Endothelial cell of umbilical vein (primary cell): ENCODE measurements at regions not wholly inside any gene's neighbourhood (a gene's known extent, or its start where the extent isn't known, plus 50 kb on each side); places are given as distances from the start of the nearest gene placed in this dataset.

Experiments used
- BruUV-seq: library from RNA; stranded (reverse); fragments of 400-500 nt; replicated peaks from 2 replicates; lab custom pipeline; 2021; lab: Mats Ljungman, UMichigan
- CTCF ChIA-PET: fragments of 300-600, 350-600 bp; sonication (Branson Sonifier 250); formaldehyde crosslinking; loops from one replicate; lab custom pipeline; 2021; ENCODE audit warnings: antibody characterized with exemption, inconsistent platforms; lab: Charles Lee
- POLR2A ChIA-PET: fragments of 300-600, 350-600 bp; sonication (Branson Sonifier 250); formaldehyde crosslinking; loops from one replicate; lab custom pipeline; 2021; ENCODE audit warnings: antibody characterized with exemption, inconsistent platforms; lab: Charles Lee
- DNase-seq: peaks from one replicate; pipeline ENCODE4 v3.0.0-alpha.2; 2011; ENCODE audit warnings: low read depth, low spot score
- FAIRE-seq: peaks from 2 replicates; lab custom pipeline; 2011; peaks lifted over from hg19 to GRCh38; lab: Jason Lieb, UNC
- H2AFZ ChIP-seq: 2 replicates; pipeline ENCODE4 v1.6.0; 2012; ENCODE audit warnings: low read depth, low read length, control low read depth, inconsistent platforms
- H3K27ac ChIP-seq: 2 replicates; pipeline ENCODE4 v1.5.1; 2011; ENCODE audit warnings: low read depth, mild to moderate bottlenecking, control low read depth, low read length, moderate library complexity; ENCODE audit not compliant: insufficient read depth
- H3K27me3 ChIP-seq, 2 experiments: 2 replicates each; pipeline versions ENCODE4 v1.6.0 to v1.6.1; 2011; ENCODE audit warnings: low read length in 2 of 2, mixed read lengths in 1 of 2; ENCODE audit not compliant: control insufficient read depth in 2 of 2, insufficient read depth in 2 of 2
- H3K36me3 ChIP-seq, 2 experiments: 2 replicates in 1 of 2; 3 replicates in 1 of 2; pipeline ENCODE4 v1.5.1; 2011; ENCODE audit warnings: low read length in 2 of 2, mild to moderate bottlenecking in 1 of 2, moderate library complexity in 1 of 2; ENCODE audit not compliant: control insufficient read depth in 2 of 2, insufficient read depth in 2 of 2; ENCODE audit errors: extremely low read depth in 1 of 2
- H3K4me1 ChIP-seq: 3 replicates; pipeline ENCODE4 v1.5.1; 2011; ENCODE audit warnings: mild to moderate bottlenecking, low read length; ENCODE audit not compliant: control insufficient read depth, insufficient read depth; ENCODE audit errors: extremely low read depth
- H3K4me2 ChIP-seq: 2 replicates; pipeline ENCODE4 v1.6.1; 2011; ENCODE audit warnings: low read length, control low read depth, mixed read lengths; ENCODE audit not compliant: insufficient read depth
- H3K4me3 ChIP-seq, 3 experiments: fragments of 200-600 bp in 1 of 3; sonication (generic), shearing (Covaris generic) in 1 of 3; replicated peaks in 1 of 3; 2 replicates each; pipeline ENCODE4 v1.5.1; 2011 to 2016; ENCODE audit warnings: control low read depth in 3 of 3, low read length in 3 of 3, mild to moderate bottlenecking in 2 of 3, inconsistent platforms in 1 of 3, low read depth in 1 of 3, moderate library complexity in 1 of 3; ENCODE audit not compliant: insufficient read depth in 1 of 3
- H3K79me2 ChIP-seq: 2 replicates; pipeline ENCODE4 v1.6.0; 2012; ENCODE audit warnings: low read length, inconsistent platforms; ENCODE audit not compliant: control insufficient read depth, insufficient read depth
- H3K9ac ChIP-seq: replicated peaks from 2 replicates; pipeline ENCODE3; 2011; ENCODE audit warnings: low read length, control low read depth; ENCODE audit not compliant: insufficient read depth; ENCODE audit errors: extremely low read depth
- H3K9me1 ChIP-seq: replicated peaks from 3 replicates; pipeline ENCODE4 v1.6.0; 2011; ENCODE audit warnings: mild to moderate bottlenecking, low read length; ENCODE audit not compliant: control insufficient read depth, insufficient read depth; ENCODE audit errors: extremely low read depth
- H3K9me3 ChIP-seq: replicated peaks from 2 replicates; pipeline ENCODE4 v1.5.1; 2012; ENCODE audit warnings: low read length, inconsistent platforms; ENCODE audit not compliant: control insufficient read depth, insufficient read depth
- H4K20me1 ChIP-seq: replicated peaks from 2 replicates; pipeline ENCODE3; 2011; ENCODE audit warnings: mild to moderate bottlenecking, low read length; ENCODE audit not compliant: control insufficient read depth, insufficient read depth; ENCODE audit errors: extremely low read depth
- EZH2 ChIP-seq: IDR thresholded peaks from 2 replicates; pipeline ENCODE4 v1.6.1; 2012; ENCODE audit warnings: borderline replicate concordance, low read depth, mild to moderate bottlenecking, moderate library complexity, low read length, inconsistent platforms; ENCODE audit not compliant: severe bottlenecking
- FOS ChIP-seq: IDR thresholded peaks from 2 replicates; pipeline ENCODE4 v1.6.1; 2011; ENCODE audit warnings: mild to moderate bottlenecking, low read length, moderate library complexity, borderline replicate concordance; ENCODE audit not compliant: insufficient read depth
- GATA2 ChIP-seq: IDR thresholded peaks from 2 replicates; pipeline ENCODE4 v1.7.0; 2011; ENCODE audit warnings: low read depth, mild to moderate bottlenecking, moderate library complexity, mixed read lengths, low read length; ENCODE audit not compliant: insufficient read length, insufficient read depth
- JUN ChIP-seq: IDR thresholded peaks from 2 replicates; pipeline ENCODE4 v1.6.1; 2011; ENCODE audit warnings: borderline replicate concordance, low read depth; ENCODE audit not compliant: insufficient read length, insufficient read depth
- MAX ChIP-seq: IDR thresholded peaks from 2 replicates; pipeline ENCODE4 v1.6.1; 2011; ENCODE audit not compliant: insufficient read depth, insufficient read length
- MYC ChIP-seq: IDR thresholded peaks from one replicate; pipeline ENCODE4 v1.6.1; 2011; ENCODE audit warnings: mild to moderate bottlenecking, low read depth, low read length
- POLR2A ChIP-seq: IDR thresholded peaks from 2 replicates; pipeline ENCODE4 v1.6.1; 2012; ENCODE audit warnings: low read depth, mild to moderate bottlenecking, control low read depth, low read length
- POLR2AphosphoS5 ChIP-seq: IDR thresholded peaks from 2 replicates; pipeline ENCODE4 v1.6.1; 2012; ENCODE audit warnings: low read depth, mild to moderate bottlenecking, control low read depth, low read length, moderate library complexity; ENCODE audit not compliant: insufficient read depth
- dilution Hi-C: fragments of 300-500 bp; cut with MboI; formaldehyde crosslinking; loops from one replicate; pipeline ENCODE4 v1.15.0; 2019; ENCODE audit warnings: low sequenced_read_pairs; ENCODE audit not compliant: extremely low pct_ligation_motif_present
- intact Hi-C: fragments of 100-400 bp; cut with micrococcal nuclease; formaldehyde crosslinking; loops from one replicate; pipeline ENCODE4 v1.10.0; 2022
- TF ChIP-seq, protein P1 (sequence below), 2 donors: IDR thresholded peaks; 1 replicate in 1 of 2; 2 replicates in 1 of 2; pipeline ENCODE4 v1.5.1; 2011; ENCODE audit warnings: low read length in 2 of 2, mild to moderate bottlenecking in 2 of 2, moderate library complexity in 2 of 2, control low read depth in 1 of 2, inconsistent platforms in 1 of 2, low read depth in 1 of 2; ENCODE audit not compliant: insufficient read depth in 1 of 2; ENCODE audit errors: extremely low read depth in 1 of 2

DNA sequence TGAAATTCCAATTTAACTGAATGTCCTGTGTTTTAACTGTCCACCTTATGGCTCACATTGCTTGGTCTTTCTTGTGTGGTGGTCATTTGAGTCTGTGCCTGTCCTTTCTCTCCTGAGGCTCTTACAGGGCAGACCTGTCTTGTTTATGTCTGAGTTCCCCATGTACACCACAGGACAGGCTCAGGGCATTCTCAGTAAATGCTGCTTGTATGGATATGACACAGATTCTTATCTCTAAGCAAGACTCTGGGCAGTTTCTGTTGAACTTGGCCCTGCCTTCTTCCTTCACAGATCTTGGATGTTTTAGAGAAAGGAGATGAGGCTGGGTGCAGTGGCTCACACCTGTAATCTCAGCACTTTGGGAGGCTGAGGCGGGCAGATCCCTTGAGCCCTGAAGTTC lies 159.1 kb upstream of the CSF3R start:
- dilution Hi-C loops, result no loop called here
- CTCF ChIA-PET, result no interaction called here
- Histone ChIP-seq H3K27ac (no peak overlapping the region), H3K4me2 (no peak overlapping the region), H3K9me3 (no peaks in the 10 kb centered on the region), H2AFZ (no peak overlapping the region), H3K9ac (no peak overlapping the region), H3K4me3 (no peak overlapping the region), H3K36me3 (no peaks in the 10 kb centered on the region), H3K79me2 (no peaks in the 10 kb centered on the region), H3K27me3 (no peaks in the 10 kb centered on the region), H3K9me1 (no peaks in the 10 kb centered on the region), H3K4me1 (no peaks in the 10 kb centered on the region), H4K20me1 (no peaks in the 10 kb centered on the region)
- BruUV-seq, result no TSS peak
- no peak for TF ChIP-seq EZH2
- TF ChIP-seq GATA2, result no peak
- no peak for TF ChIP-seq POLR2A
- TF ChIP-seq POLR2AphosphoS5, result no peak
- TF ChIP-seq JUN, result no peak
- no peak for TF ChIP-seq FOS
- intact Hi-C loops, result no loop called here
- POLR2A ChIA-PET, result no interaction called here
- DNase-seq (no peak), FAIRE-seq (no peak)

DNA sequence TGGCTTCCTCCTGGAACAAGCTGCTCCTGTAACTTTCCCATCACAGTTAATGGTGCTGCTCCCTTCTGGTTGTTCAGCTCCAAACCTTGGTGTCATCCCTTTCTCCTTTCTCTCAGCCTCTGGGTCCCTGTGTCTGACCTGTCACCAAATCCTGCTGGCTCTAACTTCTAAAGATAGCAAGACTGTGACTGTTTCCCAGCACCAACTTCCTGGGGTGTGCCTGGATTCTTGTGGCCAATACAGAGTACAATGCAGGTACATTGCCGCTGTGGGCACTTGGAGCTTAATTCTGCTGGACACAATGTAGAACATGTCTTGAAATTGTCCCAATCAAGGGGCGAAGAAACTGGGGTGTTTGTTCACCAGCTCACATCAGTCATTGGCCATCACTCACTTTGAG lies 156.7 kb upstream of the CSF3R start:
- Histone ChIP-seq H3K36me3 (no peaks in the 10 kb centered on the region), H3K79me2 (no peaks in the 10 kb centered on the region), H3K4me1 (no peaks in the 10 kb centered on the region), H3K27me3 (no peaks in the 10 kb centered on the region), H2AFZ (no peak overlapping the region), H3K9me3 (no peaks in the 10 kb centered on the region), H3K9ac (no peak overlapping the region), H4K20me1 (no peaks in the 10 kb centered on the region), H3K4me2 (no peak overlapping the region), H3K9me1 (no peaks in the 10 kb centered on the region), H3K4me3 (no peak overlapping the region), H3K27ac (no peak overlapping the region)
- BruUV-seq, result no TSS peak
- DNase-seq, result no peak
- no peak for FAIRE-seq
- ChIA-PET POLR2A (no interaction called here), CTCF (interaction anchor here (1.0 to 2.5 kb wide), 4 partner anchors 10 to 795 kb away, joined by 3 to 10 read pairs (median 6); no protein-coding TSS in a partner anchor)
- intact Hi-C loops, result no loop called here
- dilution Hi-C loops, result no loop called here
- no peak for TF ChIP-seq GATA2
- TF ChIP-seq, protein P1, sequence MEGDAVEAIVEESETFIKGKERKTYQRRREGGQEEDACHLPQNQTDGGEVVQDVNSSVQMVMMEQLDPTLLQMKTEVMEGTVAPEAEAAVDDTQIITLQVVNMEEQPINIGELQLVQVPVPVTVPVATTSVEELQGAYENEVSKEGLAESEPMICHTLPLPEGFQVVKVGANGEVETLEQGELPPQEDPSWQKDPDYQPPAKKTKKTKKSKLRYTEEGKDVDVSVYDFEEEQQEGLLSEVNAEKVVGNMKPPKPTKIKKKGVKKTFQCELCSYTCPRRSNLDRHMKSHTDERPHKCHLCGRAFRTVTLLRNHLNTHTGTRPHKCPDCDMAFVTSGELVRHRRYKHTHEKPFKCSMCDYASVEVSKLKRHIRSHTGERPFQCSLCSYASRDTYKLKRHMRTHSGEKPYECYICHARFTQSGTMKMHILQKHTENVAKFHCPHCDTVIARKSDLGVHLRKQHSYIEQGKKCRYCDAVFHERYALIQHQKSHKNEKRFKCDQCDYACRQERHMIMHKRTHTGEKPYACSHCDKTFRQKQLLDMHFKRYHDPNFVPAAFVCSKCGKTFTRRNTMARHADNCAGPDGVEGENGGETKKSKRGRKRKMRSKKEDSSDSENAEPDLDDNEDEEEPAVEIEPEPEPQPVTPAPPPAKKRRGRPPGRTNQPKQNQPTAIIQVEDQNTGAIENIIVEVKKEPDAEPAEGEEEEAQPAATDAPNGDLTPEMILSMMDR (IDR thresholded peaks at IDR 0.05; ENCODE audit: extremely low read depth in 1 of 2, insufficient read depth in 1 of 2, low read depth in 1 of 2, low read length in 2 of 2), result no peak
- no peak for TF ChIP-seq MAX
- no peak for TF ChIP-seq EZH2
- no peak for TF ChIP-seq POLR2AphosphoS5
- no peak for TF ChIP-seq FOS
- no peak for TF ChIP-seq MYC
